ENCODE measurements at regions not wholly inside any gene's neighbourhood (a gene's known extent, or its start where the extent isn't known, plus 50 kb on each side); places are given as distances from the start of the nearest gene placed in this dataset.

DNA sequence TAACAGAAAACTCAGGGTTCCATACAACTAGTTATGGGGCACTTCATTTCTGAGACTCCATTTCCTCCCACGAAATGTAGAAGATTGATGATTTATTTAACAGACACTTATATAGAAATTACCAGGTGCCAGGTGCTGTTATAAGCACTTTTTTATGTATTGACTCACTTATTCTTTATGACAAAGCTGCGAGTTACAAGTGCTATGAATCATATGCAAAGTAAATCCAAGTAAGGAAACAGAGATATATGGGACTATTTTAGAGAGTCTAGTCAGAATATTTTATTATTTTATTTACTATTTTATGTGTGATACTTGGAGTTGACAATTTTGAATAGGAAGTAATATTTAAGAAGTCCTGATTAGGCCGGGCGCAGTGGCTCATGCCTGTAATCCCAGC, 822.8 kb upstream of the C9orf72 start:
- no peak overlapping the region for H3K4me3 ChIP-seq (ENCODE audit: low read depth, low read length)
- TF ChIP-seq, protein P1, sequence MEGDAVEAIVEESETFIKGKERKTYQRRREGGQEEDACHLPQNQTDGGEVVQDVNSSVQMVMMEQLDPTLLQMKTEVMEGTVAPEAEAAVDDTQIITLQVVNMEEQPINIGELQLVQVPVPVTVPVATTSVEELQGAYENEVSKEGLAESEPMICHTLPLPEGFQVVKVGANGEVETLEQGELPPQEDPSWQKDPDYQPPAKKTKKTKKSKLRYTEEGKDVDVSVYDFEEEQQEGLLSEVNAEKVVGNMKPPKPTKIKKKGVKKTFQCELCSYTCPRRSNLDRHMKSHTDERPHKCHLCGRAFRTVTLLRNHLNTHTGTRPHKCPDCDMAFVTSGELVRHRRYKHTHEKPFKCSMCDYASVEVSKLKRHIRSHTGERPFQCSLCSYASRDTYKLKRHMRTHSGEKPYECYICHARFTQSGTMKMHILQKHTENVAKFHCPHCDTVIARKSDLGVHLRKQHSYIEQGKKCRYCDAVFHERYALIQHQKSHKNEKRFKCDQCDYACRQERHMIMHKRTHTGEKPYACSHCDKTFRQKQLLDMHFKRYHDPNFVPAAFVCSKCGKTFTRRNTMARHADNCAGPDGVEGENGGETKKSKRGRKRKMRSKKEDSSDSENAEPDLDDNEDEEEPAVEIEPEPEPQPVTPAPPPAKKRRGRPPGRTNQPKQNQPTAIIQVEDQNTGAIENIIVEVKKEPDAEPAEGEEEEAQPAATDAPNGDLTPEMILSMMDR (IDR thresholded peaks at IDR 0.05; ENCODE audit: low read depth, low read length) = no peak

DNA sequence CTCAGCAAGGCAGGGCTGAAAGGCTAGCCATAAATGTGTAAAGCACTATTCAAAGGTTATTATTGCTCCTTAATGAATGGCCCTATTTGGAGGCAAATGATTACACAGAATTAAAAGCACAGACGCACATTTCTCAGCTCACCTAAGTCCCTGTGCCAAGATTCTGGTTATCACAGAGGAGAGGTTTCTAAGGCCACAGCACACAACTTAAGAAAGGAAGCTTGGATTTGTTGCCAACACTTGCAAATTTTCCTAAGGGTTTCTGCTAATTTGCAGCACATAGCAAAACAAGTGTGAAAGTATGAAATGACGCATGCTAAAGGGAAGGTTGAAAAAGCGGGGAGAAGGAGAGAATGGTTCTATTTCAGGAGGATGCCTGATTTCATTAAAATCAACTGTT, 834.1 kb upstream of the C9orf72 start:
- TF ChIP-seq, protein P1 (IDR thresholded peaks at IDR 0.05; ENCODE audit: low read depth, low read length) = no peak
- H3K4me3 ChIP-seq (ENCODE audit: low read depth, low read length) = no peak overlapping the region

DNA sequence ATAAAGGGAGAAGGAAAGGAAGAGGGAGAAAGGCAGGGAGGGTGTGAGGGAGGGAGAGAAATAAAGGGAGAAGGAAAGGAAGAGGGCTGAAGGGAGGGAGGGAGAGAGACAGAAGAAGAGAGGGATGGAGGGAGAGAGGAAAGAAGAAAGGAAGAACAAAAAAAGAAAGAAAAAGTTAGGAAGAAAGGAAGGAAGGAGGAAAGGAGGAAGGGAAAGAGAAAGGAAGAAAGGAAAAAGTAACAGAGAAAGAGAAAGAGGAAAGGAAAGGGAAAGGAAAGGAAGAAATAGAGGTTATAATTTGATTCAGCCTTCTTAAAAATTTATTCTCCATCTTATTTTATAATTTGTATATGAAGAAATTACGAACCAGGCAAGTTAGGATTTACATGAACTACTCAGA, 836.6 kb upstream of the C9orf72 start:
- TF ChIP-seq, protein P1 (IDR thresholded peaks at IDR 0.05; ENCODE audit: low read depth, low read length) = no peak
- no peak overlapping the region for H3K4me3 ChIP-seq (ENCODE audit: low read depth, low read length)

DNA sequence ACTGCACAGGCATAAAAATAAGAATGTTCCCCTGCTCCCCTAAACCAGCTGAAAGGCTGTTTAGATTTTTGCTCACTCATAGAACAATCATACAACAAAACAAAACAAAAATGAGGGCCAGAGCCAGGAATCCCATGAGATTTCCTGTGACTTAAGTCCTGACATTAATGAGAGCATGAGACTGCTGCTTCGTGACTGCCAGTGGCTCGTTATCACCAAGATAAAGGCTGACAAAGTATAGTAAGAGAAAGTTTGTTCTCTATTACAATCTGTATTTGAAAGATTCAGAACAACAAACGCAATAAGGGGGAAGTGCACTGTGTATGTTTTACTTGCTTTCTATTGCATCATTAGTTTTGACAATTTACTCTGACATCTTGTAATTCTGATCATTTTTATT, 837.1 kb upstream of the C9orf72 start:
- TF ChIP-seq, protein P1 (IDR thresholded peaks at IDR 0.05; ENCODE audit: low read depth, low read length) = no peak
- H3K4me3 ChIP-seq (ENCODE audit: low read depth, low read length) = no peak overlapping the region

DNA sequence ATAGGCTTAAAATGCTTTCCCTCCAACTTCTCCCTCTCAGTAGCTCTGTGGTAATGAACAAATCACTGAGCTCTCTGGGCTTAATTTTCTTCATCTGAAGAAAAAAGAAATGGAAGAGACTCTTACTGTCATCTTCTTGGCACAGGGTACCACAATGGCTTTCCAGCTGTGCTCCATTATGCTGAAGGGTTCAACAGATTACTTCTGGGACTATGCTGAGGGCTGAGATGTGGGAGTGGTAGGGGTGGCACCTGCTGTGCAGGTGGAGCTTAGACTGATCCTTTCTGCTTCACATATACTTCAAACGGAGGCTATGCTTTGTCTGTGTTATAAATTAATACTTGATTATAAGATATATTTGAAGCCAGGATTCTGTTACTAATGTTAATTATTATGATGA, 840.2 kb upstream of the C9orf72 start:
- H3K4me3 ChIP-seq (ENCODE audit: low read depth, low read length) = no peak overlapping the region
- TF ChIP-seq, protein P1 (IDR thresholded peaks at IDR 0.05; ENCODE audit: low read depth, low read length) = no peak

DNA sequence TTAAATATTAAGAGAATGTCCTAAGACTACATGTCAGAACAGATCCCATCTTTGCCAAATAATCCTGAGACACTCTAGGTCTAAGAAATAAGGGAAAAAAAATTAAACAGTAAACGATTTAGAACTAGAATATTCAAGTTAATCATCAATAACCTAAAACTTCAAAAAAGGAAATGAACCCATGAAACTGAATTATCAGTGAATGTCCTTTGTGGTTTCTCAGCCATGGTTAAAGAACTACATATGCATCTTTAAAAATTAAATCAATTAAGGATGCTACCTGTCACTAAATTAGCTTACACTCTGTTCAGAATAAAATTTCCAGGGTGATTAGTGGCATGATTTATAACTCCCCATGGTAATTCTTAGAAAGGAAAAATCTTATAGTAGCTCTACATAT, 850.0 kb upstream of the C9orf72 start:
- H3K4me3 ChIP-seq (ENCODE audit: low read depth, low read length) = no peak overlapping the region
- TF ChIP-seq, protein P1 (IDR thresholded peaks at IDR 0.05; ENCODE audit: low read depth, low read length) = no peak

DNA sequence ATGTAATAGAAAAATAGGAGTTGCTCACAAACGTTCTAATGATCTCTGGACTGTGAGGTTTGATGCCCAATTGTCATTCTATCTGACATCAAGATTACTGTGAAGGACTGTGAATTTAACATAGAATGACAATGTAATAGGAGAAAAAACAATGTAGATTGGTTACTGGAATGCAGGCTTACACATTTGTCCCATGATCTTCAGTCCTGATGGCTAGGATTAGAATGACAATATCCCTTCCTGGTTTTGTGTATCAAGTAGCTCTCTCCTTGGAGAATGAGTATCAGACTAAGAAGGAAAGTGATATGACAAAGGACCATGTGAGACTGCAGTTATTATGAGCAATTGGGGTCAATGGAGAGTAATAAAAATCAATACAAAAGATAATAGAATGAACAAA, 862.2 kb upstream of the C9orf72 start:
- TF ChIP-seq, protein P1 (IDR thresholded peaks at IDR 0.05; ENCODE audit: low read depth, low read length) = no peak
- no peak overlapping the region for H3K4me3 ChIP-seq (ENCODE audit: low read depth, low read length)

Data from WI38 (cell line).